Chondrocyte (in vitro differentiated cells): ENCODE measurements at regions not wholly inside any gene's neighbourhood (a gene's known extent, or its start where the extent isn't known, plus 50 kb on each side); places are given as distances from the start of the nearest gene placed in this dataset.

Source experiments
- DNase-seq: peaks from one replicate; pipeline ENCODE4 v3.0.0; 2021; ENCODE audit warnings: mixed read lengths, low spot score
- H3K27ac Mint-ChIP-seq: one replicate; pipeline ENCODE4 v1.8.0; 2021; ENCODE audit warnings: mild to moderate bottlenecking, moderate library complexity, mixed read lengths; ENCODE audit not compliant: unreplicated experiment
- H3K27me3 Mint-ChIP-seq: 2 replicates; pipeline ENCODE4 v1.8.0; 2021; ENCODE audit warnings: low read depth, mixed read lengths
- H3K36me3 Mint-ChIP-seq: 2 replicates; pipeline ENCODE4 v1.8.0; 2021; ENCODE audit warnings: low read depth, mixed read lengths
- H3K4me1 Mint-ChIP-seq: 2 replicates; pipeline ENCODE4 v1.8.0; 2021; ENCODE audit warnings: low read depth, mild to moderate bottlenecking, mixed read lengths
- H3K4me3 Mint-ChIP-seq: one replicate; pipeline ENCODE4 v1.8.0; 2021; ENCODE audit warnings: mild to moderate bottlenecking, moderate library complexity, mixed read lengths; ENCODE audit not compliant: unreplicated experiment
- H3K9me3 Mint-ChIP-seq: 2 replicates; pipeline ENCODE4 v1.8.0; 2021; ENCODE audit warnings: low read depth, mixed read lengths
- CTCF ChIP-seq: fragments of 200-600 bp; sonication (generic); IDR thresholded peaks from 2 replicates; pipeline ENCODE4 v1.5.0; 2021; ENCODE audit warnings: antibody characterized with exemption, mild to moderate bottlenecking, moderate library complexity

GRCh38 chr7:125572414-125572813 is 642.8 kb upstream of the POT1 start:
- no peak for TF ChIP-seq CTCF
- no peak for DNase-seq
- H3K36me3 Mint-ChIP-seq: no peaks in the 10 kb centered on the region
- H3K27ac Mint-ChIP-seq: no peak overlapping the region
- peaks cover 11% of the 10 kb centered on the region for H3K9me3 Mint-ChIP-seq
- H3K4me3 Mint-ChIP-seq: no peak overlapping the region
- H3K27me3 Mint-ChIP-seq: no peaks in the 10 kb centered on the region
- H3K4me1 Mint-ChIP-seq: no peaks in the 10 kb centered on the region

- Mint-ChIP-seq H3K4me3 (no peak overlapping the region), H3K4me1 (no peaks in the 10 kb centered on the region), H3K27ac (no peak overlapping the region), H3K36me3 (no peaks in the 10 kb centered on the region), H3K27me3 (peaks cover 6% of the 10 kb centered on the region), H3K9me3 (peaks cover 4% of the 10 kb centered on the region)
- no peak for TF ChIP-seq CTCF
- no peak for DNase-seq
Measured at GRCh38 chr7:125568799-125569198, 639.2 kb upstream of the POT1 start.

- Mint-ChIP-seq H3K27ac (no peak overlapping the region), H3K9me3 (peaks cover 4% of the 10 kb centered on the region), H3K27me3 (peaks cover 10% of the 10 kb centered on the region), H3K4me1 (no peaks in the 10 kb centered on the region), H3K4me3 (no peak overlapping the region), H3K36me3 (no peaks in the 10 kb centered on the region)
- DNase-seq: no peak
- TF ChIP-seq CTCF: no peak
Measured at GRCh38 chr7:125567686-125568085, 638.1 kb upstream of the POT1 start.

GRCh38 chr7:125563964-125564529 is 634.4 kb upstream of the POT1 start:
- Mint-ChIP-seq H3K4me1 (peaks cover 5% of the 10 kb centered on the region), H3K27ac (no peak overlapping the region), H3K9me3 (no peaks in the 10 kb centered on the region), H3K4me3 (no peak overlapping the region), H3K36me3 (no peaks in the 10 kb centered on the region), H3K27me3 (peaks cover 13% of the 10 kb centered on the region)
- DNase-seq: no peak
- no peak for TF ChIP-seq CTCF

- Mint-ChIP-seq H3K4me3 (no peak overlapping the region), H3K36me3 (no peaks in the 10 kb centered on the region), H3K4me1 (peaks cover 5% of the 10 kb centered on the region), H3K27me3 (peaks cover 13% of the 10 kb centered on the region), H3K27ac (no peak overlapping the region), H3K9me3 (no peaks in the 10 kb centered on the region)
- TF ChIP-seq CTCF: no peak
- no peak for DNase-seq
Measured at GRCh38 chr7:125563557-125563956, 633.9 kb upstream of the POT1 start.
